Right renal pelvis (tissue), 4 donors: ENCODE measurements at regions not wholly inside any gene's neighbourhood (a gene's known extent, or its start where the extent isn't known, plus 50 kb on each side); places are given as distances from the start of the nearest gene placed in this dataset.
"Not testable (repeated sequence)": the region's sequence is repeated elsewhere in the genome, so short reads cannot be mapped to it uniquely, and the experiment has no call there.

Source experiments
- DNase-seq, 4 donors: peaks; one replicate each; pipeline ENCODE4 v3.0.0-alpha.2; 2013; ENCODE audit warnings: low read depth in 4 of 4, low spot score in 3 of 4, missing footprints in 1 of 4

DNA sequence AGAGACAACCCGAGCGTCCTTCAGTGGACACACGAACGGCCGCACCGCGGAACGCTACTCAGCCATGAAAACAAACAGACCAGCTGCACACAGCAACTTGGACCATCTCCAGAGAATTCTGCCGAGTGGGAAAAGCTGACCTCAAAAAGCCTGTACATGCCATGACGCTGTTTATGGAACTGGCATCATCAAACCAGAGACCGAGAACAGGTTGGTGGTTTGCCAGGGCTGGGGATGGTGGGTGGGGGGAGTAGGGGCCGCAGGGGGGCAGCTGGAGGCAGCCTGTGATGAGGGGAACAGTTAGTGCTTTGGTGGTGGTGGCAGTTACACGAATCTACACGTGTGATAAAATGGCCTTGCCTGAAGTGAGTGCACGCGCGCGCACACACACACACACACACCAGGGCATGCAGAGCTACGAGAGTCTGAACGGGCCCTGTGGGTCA lies 169.8 kb downstream of the LAT start:
- no peak for DNase-seq

DNA sequence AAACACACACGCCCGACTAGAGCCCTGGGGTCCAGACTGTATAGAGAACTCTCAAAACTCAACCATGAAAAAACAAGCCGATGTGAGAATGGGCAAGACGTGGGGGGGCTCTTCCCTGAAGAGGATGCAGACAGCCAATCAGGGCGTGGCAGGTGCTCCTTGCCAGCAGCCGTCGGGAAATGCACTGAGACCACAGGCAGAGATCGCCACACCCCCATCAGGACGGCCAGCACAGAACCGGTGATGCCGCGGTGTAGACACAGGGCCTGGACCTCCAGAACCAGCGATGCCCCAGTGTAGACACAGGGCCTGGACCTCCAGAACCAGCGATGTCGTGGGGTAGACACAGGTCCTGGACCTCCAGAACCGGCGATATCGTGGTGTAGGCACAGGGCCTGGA lies 169.2 kb downstream of the LAT start:
- DNase-seq: no peak

DNA sequence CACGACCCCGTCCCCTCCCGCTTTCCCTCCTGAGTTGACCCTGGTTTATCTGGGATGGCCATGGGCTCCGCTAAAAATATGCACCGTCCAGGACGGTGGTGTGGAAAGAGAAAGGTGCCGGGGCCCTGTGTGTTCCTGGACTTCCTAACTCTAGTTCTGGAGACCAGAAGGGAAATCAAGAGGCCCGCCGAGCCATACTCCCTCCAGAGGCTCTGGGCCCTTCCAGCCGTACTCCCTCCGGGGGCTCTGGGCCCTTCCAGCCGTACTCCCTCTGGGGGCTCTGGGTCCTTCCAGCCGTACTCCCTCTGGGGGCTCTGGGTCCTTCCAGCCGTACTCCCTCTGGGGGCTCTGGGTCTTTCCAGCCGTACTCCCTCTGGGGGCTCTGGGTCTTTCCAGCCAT lies 168.5 kb downstream of the LAT start:
- not testable (repeated sequence) for DNase-seq

DNA sequence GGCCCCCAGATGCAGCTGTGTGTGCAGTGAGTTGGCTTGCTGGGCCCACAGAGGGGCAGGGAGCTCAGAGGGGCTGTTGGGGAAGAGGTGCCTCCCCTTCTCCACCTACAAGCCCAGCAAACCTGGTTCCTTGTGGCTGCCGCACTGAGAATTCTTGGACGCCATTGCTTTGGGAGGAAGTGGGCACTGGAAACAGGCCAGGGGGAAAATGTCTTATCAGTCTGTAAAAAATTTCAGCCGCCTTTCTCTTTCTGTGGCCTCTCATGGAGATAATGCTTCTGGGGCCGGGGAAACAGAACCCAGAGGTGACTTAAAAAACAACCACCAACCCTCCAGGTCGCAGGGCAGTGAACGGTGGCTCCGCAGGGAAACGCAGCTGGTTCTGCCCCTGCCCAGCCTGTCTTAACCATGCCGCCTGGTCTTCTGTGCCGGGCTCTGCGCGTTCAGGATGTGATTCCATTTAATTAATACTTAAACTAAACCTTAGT lies 167.7 kb downstream of the LAT start:
- not testable (repeated sequence) for DNase-seq

DNA sequence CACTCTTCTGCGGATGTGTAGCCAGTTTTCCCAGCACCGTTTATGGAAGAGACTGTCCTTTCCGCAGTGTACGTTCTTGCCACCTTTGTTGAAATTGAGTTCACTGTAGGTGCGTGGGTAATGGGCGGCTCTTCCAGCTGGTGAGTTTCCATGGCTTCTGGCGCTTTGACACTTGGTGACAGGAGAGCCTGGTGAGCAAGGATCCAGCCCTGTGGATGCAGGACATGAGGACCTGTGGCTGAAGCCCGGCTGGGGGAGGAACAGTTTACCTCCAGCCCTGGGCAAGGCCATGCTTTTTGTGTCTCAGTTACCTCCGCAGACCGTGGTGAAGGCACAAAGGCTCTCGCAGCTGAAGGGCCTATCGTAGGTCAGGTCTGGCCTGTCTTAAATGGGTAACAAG lies 166.5 kb downstream of the LAT start:
- no peak for DNase-seq

DNA sequence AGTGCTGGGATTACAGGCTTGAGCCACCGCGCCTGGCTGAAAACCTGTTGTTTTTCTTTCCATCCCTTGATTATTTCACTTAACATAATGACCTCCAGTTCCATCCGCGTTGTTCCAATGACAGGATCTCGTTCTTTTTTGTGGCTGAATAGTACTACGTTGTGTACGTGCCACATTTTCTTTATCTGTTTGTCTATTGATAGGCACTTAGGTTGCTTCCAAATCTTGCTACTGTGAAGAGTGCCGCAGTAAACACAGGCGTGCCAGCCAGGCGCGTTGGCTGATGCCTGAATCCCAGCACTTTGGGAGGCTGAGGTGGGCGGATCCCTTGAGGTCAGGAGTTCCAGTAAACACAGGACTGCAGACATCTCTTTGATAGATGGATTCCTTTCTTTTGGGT lies 165.1 kb downstream of the LAT start:
- not testable (repeated sequence) for DNase-seq

DNA sequence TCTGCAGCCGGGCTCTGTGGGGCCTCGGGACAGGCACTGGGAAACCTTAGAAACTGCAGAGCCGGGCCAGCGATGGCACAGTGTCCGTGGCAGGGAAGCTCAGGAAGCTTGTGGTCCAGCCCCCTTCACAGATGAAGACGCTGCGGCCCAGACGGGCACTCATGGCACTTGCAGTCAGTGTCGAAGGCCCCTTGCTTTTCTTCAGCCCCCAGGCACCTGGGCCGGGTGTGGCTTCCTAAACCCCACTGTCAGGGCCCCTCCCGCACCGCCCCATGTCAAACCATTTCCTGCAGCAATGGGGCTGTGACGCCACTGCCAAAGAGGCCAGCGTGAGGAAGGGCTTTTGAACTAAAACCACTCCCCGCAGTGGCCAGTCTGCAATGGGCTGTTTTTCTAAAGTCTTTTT lies 164.0 kb downstream of the LAT start:
- DNase-seq: no peak

DNA sequence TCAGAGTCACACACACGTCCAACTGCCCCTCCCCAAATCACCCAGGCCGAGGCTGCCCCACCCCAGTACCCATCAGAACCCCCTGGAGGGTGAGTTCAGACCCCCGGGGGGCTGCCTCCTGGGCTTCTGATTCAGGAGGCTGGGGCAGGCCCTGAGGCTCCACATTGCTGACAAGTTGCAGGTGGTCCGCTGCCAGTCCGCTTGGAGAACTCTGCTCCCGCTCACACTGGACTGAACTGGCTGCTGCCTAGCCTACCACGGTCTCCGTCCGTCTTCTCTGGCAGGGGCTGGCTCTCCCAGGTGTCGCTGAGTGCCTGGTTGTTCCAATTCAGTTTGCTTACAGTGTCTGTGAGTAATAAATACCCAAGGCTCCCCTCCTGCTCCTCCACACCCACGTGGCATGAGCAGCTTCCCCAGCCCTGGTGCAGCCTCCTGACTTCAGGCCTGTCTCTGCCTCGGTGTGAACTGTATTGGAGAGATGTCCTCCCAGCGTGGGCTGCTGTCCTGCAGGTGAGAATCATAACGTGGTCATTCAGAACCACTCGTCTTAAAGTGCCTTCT lies 163.4 kb downstream of the LAT start:
- no peak for DNase-seq

DNA sequence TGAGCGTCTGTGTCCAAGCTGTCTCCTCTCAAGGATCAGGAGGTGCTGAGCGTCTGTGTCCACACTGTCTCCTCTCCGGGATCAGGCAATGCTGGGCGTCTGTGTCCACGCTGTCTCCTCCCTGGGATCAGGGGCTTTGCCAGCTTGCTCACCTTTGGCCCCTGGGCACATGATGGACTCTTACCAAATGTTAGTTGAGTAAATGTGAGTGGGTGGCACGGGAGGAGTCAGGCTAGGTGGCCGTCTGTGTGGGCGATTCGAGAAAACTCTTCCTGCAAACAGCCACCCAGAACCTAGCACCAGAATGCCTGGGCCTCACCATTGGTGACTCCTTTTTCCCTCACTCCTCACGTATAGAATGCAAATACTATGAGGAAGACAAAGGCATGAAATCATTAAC lies 162.9 kb downstream of the LAT start:
- not testable (repeated sequence) for DNase-seq

DNA sequence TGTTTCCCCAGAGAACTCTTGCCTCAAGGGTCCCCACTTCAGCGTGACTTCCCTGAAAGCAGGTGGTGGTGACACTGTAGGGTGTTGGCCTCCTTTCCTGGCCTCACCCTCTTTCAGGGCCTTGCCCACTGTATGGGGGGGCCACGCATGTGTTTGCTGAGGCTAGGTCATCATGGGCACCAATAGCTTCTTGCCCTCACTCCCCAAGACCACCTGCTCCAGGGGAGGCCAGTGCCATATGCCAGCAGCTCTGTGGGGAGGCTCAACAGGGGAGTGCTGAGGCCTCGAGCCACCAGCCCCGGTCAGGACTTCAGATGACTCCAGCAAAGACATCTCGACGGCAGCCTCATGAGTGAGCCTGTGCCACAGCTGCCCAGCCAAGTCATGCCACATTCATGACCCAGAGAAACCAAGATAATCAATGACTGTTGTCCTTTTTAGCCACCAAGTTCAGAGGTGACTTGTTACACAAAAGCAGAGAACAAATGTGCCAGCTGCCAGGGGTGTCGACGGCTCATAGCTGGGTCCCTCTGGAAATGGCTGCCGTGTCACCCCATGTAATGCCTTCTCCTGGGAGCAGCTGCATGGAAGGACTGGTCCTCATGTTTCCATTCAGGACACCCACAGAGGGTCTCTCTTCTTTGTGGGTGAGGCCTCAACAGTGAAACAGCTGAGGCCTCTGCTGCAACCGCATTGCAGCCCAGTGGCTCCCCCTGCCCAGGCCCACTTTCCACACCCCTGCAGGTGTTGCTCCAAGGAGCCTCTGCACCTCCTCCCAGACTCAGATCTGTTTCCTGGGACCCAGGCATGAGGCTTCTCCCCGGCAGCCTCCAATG lies 162.2 kb downstream of the LAT start:
- not testable (repeated sequence) for DNase-seq

DNA sequence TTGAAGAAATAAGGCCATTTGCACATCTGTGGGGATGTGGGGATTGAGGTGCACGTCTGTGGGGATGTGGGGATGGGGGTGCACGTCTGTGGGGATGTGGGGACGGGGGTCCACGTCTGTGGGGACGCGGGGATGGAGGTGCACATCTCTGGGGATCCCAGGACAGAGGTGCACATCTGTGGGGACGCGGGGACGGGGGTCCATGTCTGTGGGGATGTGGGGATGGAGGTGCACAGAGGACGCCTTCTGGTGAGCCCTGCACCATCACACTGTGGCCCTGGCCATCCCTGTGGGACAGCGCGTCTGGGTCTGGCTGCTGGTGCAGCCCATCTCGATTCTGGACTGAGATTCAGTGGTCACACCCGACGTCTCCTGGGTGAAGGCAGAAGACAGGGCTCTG lies 161.4 kb downstream of the LAT start:
- DNase-seq: no peak

DNA sequence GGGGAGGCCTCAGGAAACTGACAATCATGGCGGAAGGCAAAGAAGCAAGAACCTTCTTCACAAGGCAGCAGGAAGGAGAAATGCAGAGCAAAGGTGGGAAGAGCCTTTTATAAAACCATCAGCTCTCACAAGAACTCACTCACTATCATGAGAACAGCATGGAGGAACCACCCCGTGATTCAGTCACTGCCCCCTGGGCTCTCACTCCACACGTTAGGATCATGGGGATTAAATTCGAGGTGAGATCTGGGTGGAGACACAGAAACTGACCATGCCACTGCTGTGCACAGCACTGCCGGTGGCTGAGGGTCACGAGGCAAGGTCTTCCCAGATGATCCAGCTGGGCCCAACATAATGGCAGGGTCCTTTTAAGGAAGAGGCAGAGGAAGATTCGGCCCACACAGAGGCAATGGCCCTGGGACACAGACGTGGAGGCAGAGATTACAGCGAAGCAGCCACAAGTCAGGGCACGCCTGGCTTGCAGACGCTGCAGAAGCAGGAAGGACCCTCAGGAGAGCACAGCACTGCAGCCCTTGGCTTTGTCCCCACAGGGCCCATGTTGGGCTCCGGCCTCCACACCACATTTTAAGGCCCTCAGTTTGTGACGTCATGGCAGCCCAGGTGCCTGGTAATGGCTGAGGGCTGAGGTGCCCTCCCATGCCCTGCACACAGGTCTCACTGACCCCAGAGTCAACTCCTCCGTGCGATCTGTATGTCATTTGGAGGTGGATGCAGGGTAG lies 160.8 kb downstream of the LAT start:
- DNase-seq: not testable (repeated sequence)

DNA sequence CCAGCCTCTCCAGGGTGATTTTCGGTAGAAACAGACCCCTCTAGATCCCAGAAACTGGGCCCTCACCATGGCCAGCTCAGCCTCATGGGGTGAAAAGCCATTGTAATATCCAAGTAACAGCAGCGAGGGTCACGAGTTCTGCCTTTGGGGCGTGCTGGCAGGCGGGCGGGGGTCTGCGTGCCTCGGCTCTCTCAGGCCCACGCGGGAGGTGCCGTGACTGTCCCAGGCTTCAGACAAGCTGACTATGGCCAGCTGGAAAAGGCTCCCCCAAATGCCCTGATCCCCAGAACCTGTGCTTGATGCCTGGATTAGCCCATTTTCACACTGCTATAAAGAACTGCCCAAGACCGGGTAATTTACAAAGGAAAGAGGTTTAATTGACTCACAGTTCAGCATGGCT lies 160.2 kb downstream of the LAT start:
- not testable (repeated sequence) for DNase-seq

DNA sequence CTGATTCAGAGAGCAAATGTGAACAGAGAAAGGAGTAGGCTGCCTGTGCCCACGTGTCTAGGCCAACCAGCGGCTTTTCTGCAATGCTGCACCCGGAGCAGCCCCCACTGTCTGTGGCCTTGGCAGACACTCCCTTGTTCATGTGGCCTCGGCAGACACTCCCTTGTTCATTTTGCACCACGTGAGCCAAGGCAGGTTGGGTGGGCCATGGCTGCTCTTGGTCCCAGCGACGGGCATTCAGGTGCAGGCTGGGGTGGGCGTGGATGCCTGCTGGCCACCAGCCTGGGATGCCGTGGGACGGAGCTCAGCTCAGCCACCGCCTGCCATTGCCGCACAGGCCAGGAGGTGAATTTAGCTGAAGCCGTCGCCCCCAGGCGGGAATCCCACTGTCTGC lies 159.8 kb downstream of the LAT start:
- not testable (repeated sequence) for DNase-seq

DNA sequence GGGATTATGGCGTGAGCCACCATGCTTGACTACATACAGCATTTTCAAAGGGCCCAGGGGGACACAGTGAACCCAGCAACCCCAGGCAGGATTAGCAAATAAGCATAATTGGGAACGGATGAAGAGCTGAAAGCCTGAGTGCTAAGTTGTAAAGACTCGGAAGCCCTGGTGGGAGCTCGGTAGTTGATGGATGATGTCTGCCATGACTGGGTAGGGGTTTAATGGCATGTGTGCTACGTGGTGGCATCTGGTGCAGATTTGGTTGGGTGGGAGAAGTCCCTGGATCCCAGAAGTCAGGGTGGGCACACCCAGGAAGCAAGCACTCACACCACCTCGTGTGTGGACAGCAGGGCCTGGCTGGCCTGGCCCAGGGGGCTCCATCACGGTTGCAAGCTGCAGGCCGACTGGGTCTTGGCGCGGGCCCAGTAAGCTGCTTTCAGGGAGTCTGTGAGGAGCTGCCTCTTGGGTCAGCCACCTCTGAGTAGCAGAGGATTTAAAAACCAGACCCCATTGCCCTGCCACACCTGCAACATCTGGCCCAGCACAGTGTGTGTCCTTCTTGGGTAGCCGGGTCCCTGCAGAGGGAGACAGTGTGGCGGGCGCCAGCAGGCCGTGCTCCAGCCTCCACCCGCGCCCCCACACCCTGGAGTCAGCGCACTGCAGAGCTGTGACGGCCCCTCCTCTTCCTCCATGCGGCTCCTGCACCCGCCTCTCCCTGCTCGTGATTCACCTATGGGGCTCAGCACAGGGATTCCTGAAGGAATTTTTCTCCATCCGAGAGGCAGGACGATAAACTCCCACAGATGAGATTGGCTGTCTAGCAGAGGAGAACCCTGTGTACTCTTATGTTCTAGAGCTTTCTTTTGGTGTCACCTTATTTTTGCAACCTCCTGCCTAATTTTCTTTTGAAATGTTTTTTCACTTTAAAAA lies 159.2 kb downstream of the LAT start:
- DNase-seq: not testable (repeated sequence)

DNA sequence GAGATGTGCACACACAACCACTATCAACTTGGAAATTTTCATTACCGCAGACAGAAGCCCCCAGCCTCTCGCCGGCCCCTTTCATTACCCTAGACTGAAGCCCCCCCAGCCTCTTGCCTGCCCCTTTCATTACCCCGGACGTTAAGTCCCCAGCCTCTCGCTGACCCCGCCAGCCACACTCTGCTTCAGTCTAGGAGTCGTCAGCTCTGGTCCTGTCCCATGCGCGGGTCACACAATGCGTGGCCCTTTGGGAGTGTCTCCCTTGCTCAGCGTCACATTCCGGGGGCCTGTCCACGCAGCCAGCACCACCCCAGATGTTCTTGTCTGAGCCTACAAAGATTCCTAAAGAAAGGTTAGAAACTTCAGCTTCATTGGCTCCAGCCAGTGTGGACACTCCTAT lies 157.7 kb downstream of the LAT start:
- DNase-seq: not testable (repeated sequence)

DNA sequence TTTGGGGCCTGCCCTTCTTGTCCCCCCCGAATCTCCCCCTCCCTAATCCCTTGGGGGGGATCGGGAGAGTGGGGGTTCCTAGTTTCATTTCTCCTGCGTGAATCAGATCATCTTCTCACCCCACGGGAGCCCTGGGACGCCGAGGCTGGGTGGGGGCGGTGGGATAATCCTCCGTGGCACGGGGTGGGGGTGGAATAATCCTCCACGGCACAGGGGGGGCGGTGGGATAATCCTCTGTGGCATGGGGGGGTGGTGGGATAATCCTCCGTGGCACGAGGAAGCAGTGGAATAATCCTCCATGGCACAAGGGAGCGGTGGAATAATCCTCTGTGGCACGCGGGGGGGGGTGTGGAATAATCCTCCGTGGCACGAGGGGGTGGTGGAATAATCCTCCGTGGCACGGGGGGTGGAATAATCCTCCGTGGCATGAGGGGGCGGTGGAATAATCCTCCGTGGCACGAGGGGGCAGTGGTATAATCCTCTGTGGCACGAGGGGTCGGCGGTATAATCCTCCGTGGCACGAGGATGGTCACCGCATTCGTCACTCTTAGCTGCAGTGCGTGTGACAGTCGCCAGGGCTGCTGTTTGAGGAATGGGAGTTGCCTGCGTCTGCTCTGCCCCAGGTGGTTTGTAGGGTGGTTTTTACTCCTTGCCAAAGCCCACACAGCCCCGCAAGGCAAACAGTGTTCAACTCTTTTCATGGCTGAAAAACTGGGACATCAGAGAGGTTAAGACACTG lies 156.9 kb downstream of the LAT start:
- no peak for DNase-seq

DNA sequence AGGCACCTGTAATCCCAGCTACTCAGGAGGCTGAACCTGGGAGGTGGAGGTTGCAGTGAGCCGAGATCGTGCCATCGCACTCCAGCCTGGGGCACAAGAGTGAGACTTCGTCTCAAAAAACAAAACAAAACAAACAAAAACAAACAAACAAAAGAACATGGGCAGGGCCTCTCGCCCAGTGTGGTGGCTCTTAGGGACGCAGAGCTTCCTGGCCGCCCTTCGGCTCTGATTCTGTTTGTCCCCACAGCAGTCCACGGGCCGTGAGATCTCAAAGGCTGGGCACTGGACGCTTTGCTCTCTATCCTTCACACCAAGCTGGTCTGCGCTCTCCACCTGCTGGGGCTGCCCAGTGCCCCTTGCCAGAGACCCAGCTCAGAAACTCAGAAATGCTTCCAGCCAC lies 156.3 kb downstream of the LAT start:
- DNase-seq: not testable (repeated sequence)
